SK-N-SH (cell line): ENCODE measurements at regions not wholly inside any gene's neighbourhood (a gene's known extent, or its start where the extent isn't known, plus 50 kb on each side); places are given as distances from the start of the nearest gene placed in this dataset.

Experiments
- CTCF ChIA-PET: fragments of 300-600, 350-600 bp; formaldehyde crosslinking; extraction: SDS; loops from one replicate; lab custom pipeline; 2021; lab: Yijun Ruan, JAX
- POLR2A ChIA-PET: fragments of 350-600 bp; sonication (Branson Sonifier 250); formaldehyde crosslinking; extraction: SDS; loops from one replicate; lab custom pipeline; 2020; ENCODE audit warnings: antibody characterized with exemption, inconsistent platforms; lab: Yijun Ruan, JAX
- DNase-seq: peaks from one replicate; pipeline ENCODE4 v3.0.0; 2012
- H2AFZ ChIP-seq: fragments of 200-600 bp; sonication (generic); 2 replicates; pipeline ENCODE4 v1.8.1; 2016; ENCODE audit warnings: antibody characterized with exemption, mild to moderate bottlenecking, low read depth
- H3F3A ChIP-seq: fragments of 200-600 bp; sonication (generic); replicated peaks from 2 replicates; pipeline ENCODE3; 2016; ENCODE audit warnings: antibody characterized with exemption, mild to moderate bottlenecking; ENCODE audit not compliant: insufficient read depth
- H3K27ac ChIP-seq, 2 experiments: fragments of 200-500 bp in 1 of 2; fragments of 200-600 bp in 1 of 2; sonication (Bioruptor generic) in 1 of 2; sonication (generic), shearing (Covaris generic) in 1 of 2; 2 replicates each; pipeline versions ENCODE4 v1.5.1 to v1.6.1; 2014 to 2016; ENCODE audit warnings: low read depth in 2 of 2, inconsistent platforms in 1 of 2, low read length in 1 of 2, mild to moderate bottlenecking in 1 of 2, mixed read lengths in 1 of 2
- H3K27me3 ChIP-seq: fragments of 200-600 bp; sonication (generic), shearing (Covaris generic); 2 replicates; pipeline ENCODE4 v1.6.1; 2016; ENCODE audit warnings: mixed run types; ENCODE audit not compliant: insufficient read depth
- H3K36me3 ChIP-seq, 2 experiments: fragments of 200-500 bp in 1 of 2; fragments of 200-600 bp in 1 of 2; sonication (Bioruptor generic) in 1 of 2; sonication (generic) in 1 of 2; replicated peaks in 1 of 2; 2 replicates each; pipeline versions ENCODE3 to v1.5.1; 2014 to 2016; ENCODE audit warnings: low read length in 1 of 2, mild to moderate bottlenecking in 1 of 2; ENCODE audit not compliant: insufficient read depth in 2 of 2, control insufficient read depth in 1 of 2
- H3K4me1 ChIP-seq, 2 experiments: fragments of 200-500 bp in 1 of 2; fragments of 200-600 bp in 1 of 2; sonication (Bioruptor generic) in 1 of 2; sonication (generic), shearing (Covaris generic) in 1 of 2; 2 replicates each; pipeline versions ENCODE4 v1.5.1 to v1.6.1; 2014 to 2016; ENCODE audit warnings: low read depth in 1 of 2, low read length in 1 of 2, mixed run types in 1 of 2; ENCODE audit not compliant: insufficient read depth in 2 of 2, control insufficient read depth in 1 of 2
- H3K4me2 ChIP-seq: fragments of 200-600 bp; sonication (generic), shearing (Covaris generic); 2 replicates; pipeline ENCODE4 v1.6.1; 2017; ENCODE audit warnings: mixed run types
- H3K4me3 ChIP-seq, 2 experiments: fragments of 200-500 bp in 1 of 2; fragments of 200-600 bp in 1 of 2; sonication (Bioruptor generic) in 1 of 2; sonication (generic), shearing (Covaris generic) in 1 of 2; 2 replicates each; pipeline versions ENCODE4 v1.5.1 to v1.8.1; 2014 to 2016; ENCODE audit warnings: low read depth in 2 of 2, inconsistent platforms in 1 of 2, low read length in 1 of 2, mild to moderate bottlenecking in 1 of 2, mixed read lengths in 1 of 2, moderate library complexity in 1 of 2
- H3K79me2 ChIP-seq: fragments of 200-600 bp; sonication (generic); 2 replicates; pipeline ENCODE4 v1.8.1; 2017; ENCODE audit warnings: mild to moderate bottlenecking; ENCODE audit not compliant: insufficient read depth
- H3K9ac ChIP-seq: fragments of 200-600 bp; sonication (generic); 2 replicates; pipeline ENCODE4 v1.6.1; 2017; ENCODE audit warnings: mixed run types
- H3K9me2 ChIP-seq: fragments of 200-600 bp; sonication (generic); 2 replicates; pipeline ENCODE4 v1.6.1; 2017; ENCODE audit warnings: mixed run types
- H3K9me3 ChIP-seq: fragments of 200-600 bp; sonication (generic); 2 replicates; pipeline ENCODE4 v1.6.1; 2017; ENCODE audit warnings: mixed run types, mild to moderate bottlenecking, moderate library complexity
- H4K20me1 ChIP-seq: fragments of 200-600 bp; sonication (generic); 2 replicates; pipeline ENCODE4 v1.6.1; 2017; ENCODE audit warnings: mild to moderate bottlenecking, mixed run types; ENCODE audit not compliant: insufficient read depth
- ELF1 ChIP-seq: IDR thresholded peaks from 2 replicates; pipeline ENCODE4 v1.4.0; 2012
- FOXJ3 ChIP-seq: sonication (generic); formaldehyde crosslinking; IDR thresholded peaks from 2 replicates; pipeline ENCODE4 v1.5.1; 2020; ENCODE audit warnings: mild to moderate bottlenecking, missing genetic modification reagents
- MEF2A ChIP-seq: IDR thresholded peaks from 2 replicates; pipeline ENCODE4 v1.4.0; 2012; ENCODE audit warnings: low read depth, borderline replicate concordance
- POLR2AphosphoS5 ChIP-seq: IDR thresholded peaks from 2 replicates; pipeline ENCODE4 v1.6.1; 2012; ENCODE audit warnings: low read depth, low read length
- RAD21 ChIP-seq: IDR thresholded peaks from 2 replicates; pipeline ENCODE4 v1.6.1; 2012; ENCODE audit warnings: mild to moderate bottlenecking, low read length
- RCOR1 ChIP-seq: fragments of 150-350 bp; IDR thresholded peaks from 2 replicates; pipeline ENCODE4 v1.6.1; 2017; ENCODE audit warnings: antibody characterized with exemption, low read length
- REST ChIP-seq: IDR thresholded peaks from 2 replicates; pipeline ENCODE4 v1.6.1; 2012; ENCODE audit warnings: mild to moderate bottlenecking, low read depth, low read length, moderate library complexity
- RFX5 ChIP-seq: IDR thresholded peaks from 2 replicates; pipeline ENCODE4 v1.6.1; 2012; ENCODE audit warnings: mild to moderate bottlenecking, improper control_type of control experiment, low read length
- RXRA ChIP-seq: IDR thresholded peaks from 2 replicates; pipeline ENCODE4 v1.4.0; 2012; ENCODE audit warnings: low read depth, mild to moderate bottlenecking, borderline replicate concordance
- USF2 ChIP-seq: fragments of 150-350 bp; IDR thresholded peaks from 2 replicates; pipeline ENCODE4 v1.6.1; 2017; ENCODE audit warnings: antibody characterized with exemption, low read length, low read depth, borderline replicate concordance
- TF ChIP-seq, protein P1 (sequence below): fragments of 200-600 bp; sonication (generic); IDR thresholded peaks from 2 replicates; pipeline ENCODE4 v1.6.1; 2017; ENCODE audit warnings: antibody characterized with exemption, mild to moderate bottlenecking, moderate library complexity
- TF ChIP-seq, protein P2 (sequence below): fragments of 150-350 bp; IDR thresholded peaks from 2 replicates; pipeline ENCODE4 v1.6.1; 2016; ENCODE audit warnings: mild to moderate bottlenecking, low read depth, low read length

GRCh38 chr3:157820157-157820517 is 286.1 kb downstream of the SHOX2 start:
- CTCF ChIA-PET, result interaction anchor here (2.7 kb wide), 1 partner anchor 11 kb away, joined by 6 read pairs; no protein-coding TSS in a partner anchor
- H3K4me3 ChIP-seq, result no peak overlapping the region
- no peaks in the 10 kb centered on the region for H3F3A ChIP-seq
- H4K20me1 ChIP-seq, result no peaks in the 10 kb centered on the region
- POLR2A ChIA-PET, result no interaction called here
- no peak overlapping the region for H3K4me2 ChIP-seq
- no peaks in the 10 kb centered on the region for H3K27me3 ChIP-seq
- no peaks in the 10 kb centered on the region for H3K9me2 ChIP-seq
- no peak overlapping the region for H3K9ac ChIP-seq
- H3K36me3 ChIP-seq, result no peaks in the 10 kb centered on the region
- no peak for DNase-seq
- H3K79me2 ChIP-seq, result no peaks in the 10 kb centered on the region
- no peak overlapping the region for H3K27ac ChIP-seq
- H3K9me3 ChIP-seq, result no peaks in the 10 kb centered on the region
- peaks cover 0 to 14% of the 10 kb centered on the region in 2 experiments; a peak in 2 of 4 replicates for H3K4me1 ChIP-seq
- no peak overlapping the region for H2AFZ ChIP-seq
- TF ChIP-seq RXRA (no peak), POLR2AphosphoS5 (no peak), RFX5 (no peak), MEF2A (no peak), FOXJ3 (CRISPR knock-in tag) (no peak), USF2 (no peak), RCOR1 (no peak), REST (no peak), ELF1 (no peak), RAD21 (no peak)
- TF ChIP-seq, protein P1, sequence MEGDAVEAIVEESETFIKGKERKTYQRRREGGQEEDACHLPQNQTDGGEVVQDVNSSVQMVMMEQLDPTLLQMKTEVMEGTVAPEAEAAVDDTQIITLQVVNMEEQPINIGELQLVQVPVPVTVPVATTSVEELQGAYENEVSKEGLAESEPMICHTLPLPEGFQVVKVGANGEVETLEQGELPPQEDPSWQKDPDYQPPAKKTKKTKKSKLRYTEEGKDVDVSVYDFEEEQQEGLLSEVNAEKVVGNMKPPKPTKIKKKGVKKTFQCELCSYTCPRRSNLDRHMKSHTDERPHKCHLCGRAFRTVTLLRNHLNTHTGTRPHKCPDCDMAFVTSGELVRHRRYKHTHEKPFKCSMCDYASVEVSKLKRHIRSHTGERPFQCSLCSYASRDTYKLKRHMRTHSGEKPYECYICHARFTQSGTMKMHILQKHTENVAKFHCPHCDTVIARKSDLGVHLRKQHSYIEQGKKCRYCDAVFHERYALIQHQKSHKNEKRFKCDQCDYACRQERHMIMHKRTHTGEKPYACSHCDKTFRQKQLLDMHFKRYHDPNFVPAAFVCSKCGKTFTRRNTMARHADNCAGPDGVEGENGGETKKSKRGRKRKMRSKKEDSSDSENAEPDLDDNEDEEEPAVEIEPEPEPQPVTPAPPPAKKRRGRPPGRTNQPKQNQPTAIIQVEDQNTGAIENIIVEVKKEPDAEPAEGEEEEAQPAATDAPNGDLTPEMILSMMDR, result no peak
- TF ChIP-seq, protein P2, sequence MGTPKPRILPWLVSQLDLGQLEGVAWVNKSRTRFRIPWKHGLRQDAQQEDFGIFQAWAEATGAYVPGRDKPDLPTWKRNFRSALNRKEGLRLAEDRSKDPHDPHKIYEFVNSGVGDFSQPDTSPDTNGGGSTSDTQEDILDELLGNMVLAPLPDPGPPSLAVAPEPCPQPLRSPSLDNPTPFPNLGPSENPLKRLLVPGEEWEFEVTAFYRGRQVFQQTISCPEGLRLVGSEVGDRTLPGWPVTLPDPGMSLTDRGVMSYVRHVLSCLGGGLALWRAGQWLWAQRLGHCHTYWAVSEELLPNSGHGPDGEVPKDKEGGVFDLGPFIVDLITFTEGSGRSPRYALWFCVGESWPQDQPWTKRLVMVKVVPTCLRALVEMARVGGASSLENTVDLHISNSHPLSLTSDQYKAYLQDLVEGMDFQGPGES, result no peak
